ENCODE measurements at regions not wholly inside any gene's neighbourhood (a gene's known extent, or its start where the extent isn't known, plus 50 kb on each side); places are given as distances from the start of the nearest gene placed in this dataset.
"Not testable (repeated sequence)": the region's sequence is repeated elsewhere in the genome, so short reads cannot be mapped to it uniquely, and the experiment has no call there.

- not testable (repeated sequence) for H3K4me1 ChIP-seq (ENCODE audit: control insufficient read depth, insufficient read depth, low read length); DNase-seq (ENCODE audit: low read depth, low spot score); H3K27ac ChIP-seq (ENCODE audit: low read length); H3K9me3 ChIP-seq (ENCODE audit: control insufficient read depth, insufficient read depth, low read length); H3K27me3 ChIP-seq (ENCODE audit: control insufficient read depth, insufficient read depth, low read length); H3K36me3 ChIP-seq (ENCODE audit: control insufficient read depth, insufficient read depth, low read length); H3K4me3 ChIP-seq (ENCODE audit: low read length)
- WGBS (ENCODE audit: insufficient coverage, insufficient read length) = no CpG with 5 or more reads among the region's 14 CpGs
These were observed 129.6 kb upstream of the ANKRD30A start for GRCh38 chr10:36995806-36996205.

- no peaks in the 10 kb centered on the region for H3K36me3 ChIP-seq (ENCODE audit: control insufficient read depth, insufficient read depth, low read length)
- WGBS (ENCODE audit: insufficient coverage, insufficient read length) = no CpG with 5 or more reads among the region's 10 CpGs
- H3K4me1 ChIP-seq (ENCODE audit: control insufficient read depth, insufficient read depth, low read length) = no peaks in the 10 kb centered on the region
- H3K27ac ChIP-seq (ENCODE audit: low read length) = no peak overlapping the region
- H3K27me3 ChIP-seq (ENCODE audit: control insufficient read depth, insufficient read depth, low read length) = no peaks in the 10 kb centered on the region
- H3K9me3 ChIP-seq (ENCODE audit: control insufficient read depth, insufficient read depth, low read length) = peaks cover 7% of the 10 kb centered on the region
- no peak for DNase-seq (ENCODE audit: low read depth, low spot score)
- H3K4me3 ChIP-seq (ENCODE audit: low read length) = no peak overlapping the region
These were observed 130.5 kb upstream of the ANKRD30A start for GRCh38 chr10:36994886-36995285.

GRCh38 chr10:36989233-36989632 is 136.2 kb upstream of the ANKRD30A start:
- no peak for DNase-seq (ENCODE audit: low read depth, low spot score)
- H3K36me3 ChIP-seq (ENCODE audit: control insufficient read depth, insufficient read depth, low read length) = no peaks in the 10 kb centered on the region
- no peaks in the 10 kb centered on the region for H3K4me1 ChIP-seq (ENCODE audit: control insufficient read depth, insufficient read depth, low read length)
- WGBS (ENCODE audit: insufficient coverage, insufficient read length) = no CpG with 5 or more reads among the region's 12 CpGs
- no peaks in the 10 kb centered on the region for H3K27me3 ChIP-seq (ENCODE audit: control insufficient read depth, insufficient read depth, low read length)
- H3K27ac ChIP-seq (ENCODE audit: low read length) = no peak overlapping the region
- no peak overlapping the region for H3K4me3 ChIP-seq (ENCODE audit: low read length)
- peaks cover 3% of the 10 kb centered on the region for H3K9me3 ChIP-seq (ENCODE audit: control insufficient read depth, insufficient read depth, low read length)

- Histone ChIP-seq H3K27me3 (ENCODE audit: control insufficient read depth, insufficient read depth, low read length) (no peaks in the 10 kb centered on the region), H3K9me3 (ENCODE audit: control insufficient read depth, insufficient read depth, low read length) (peaks cover 10% of the 10 kb centered on the region), H3K4me3 (ENCODE audit: low read length) (no peak overlapping the region), H3K27ac (ENCODE audit: low read length) (no peak overlapping the region), H3K36me3 (ENCODE audit: control insufficient read depth, insufficient read depth, low read length) (no peaks in the 10 kb centered on the region), H3K4me1 (ENCODE audit: control insufficient read depth, insufficient read depth, low read length) (no peaks in the 10 kb centered on the region)
- WGBS (ENCODE audit: insufficient coverage, insufficient read length) = no CpG with 5 or more reads among the region's 2 CpGs
- DNase-seq (ENCODE audit: low read depth, low spot score) = no peak
These were observed 178.8 kb upstream of the ANKRD30A start for GRCh38 chr10:36946598-36946997.

GRCh38 chr10:36943544-36943943 is 181.9 kb upstream of the ANKRD30A start:
- no peaks in the 10 kb centered on the region for H3K27me3 ChIP-seq (ENCODE audit: control insufficient read depth, insufficient read depth, low read length)
- no CpG with 5 or more reads among the region's 12 CpGs for WGBS (ENCODE audit: insufficient coverage, insufficient read length)
- H3K4me3 ChIP-seq (ENCODE audit: low read length) = no peak overlapping the region
- no peak overlapping the region for H3K27ac ChIP-seq (ENCODE audit: low read length)
- peaks cover 10% of the 10 kb centered on the region for H3K9me3 ChIP-seq (ENCODE audit: control insufficient read depth, insufficient read depth, low read length)
- no peaks in the 10 kb centered on the region for H3K4me1 ChIP-seq (ENCODE audit: control insufficient read depth, insufficient read depth, low read length)
- DNase-seq (ENCODE audit: low read depth, low spot score) = no peak
- H3K36me3 ChIP-seq (ENCODE audit: control insufficient read depth, insufficient read depth, low read length) = no peaks in the 10 kb centered on the region

- H3K9me3 ChIP-seq (ENCODE audit: control insufficient read depth, insufficient read depth, low read length) = peaks cover 10% of the 10 kb centered on the region
- H3K27me3 ChIP-seq (ENCODE audit: control insufficient read depth, insufficient read depth, low read length) = no peaks in the 10 kb centered on the region
- no peak overlapping the region for H3K4me3 ChIP-seq (ENCODE audit: low read length)
- H3K27ac ChIP-seq (ENCODE audit: low read length) = no peak overlapping the region
- no peaks in the 10 kb centered on the region for H3K4me1 ChIP-seq (ENCODE audit: control insufficient read depth, insufficient read depth, low read length)
- no CpG with 5 or more reads among the region's 8 CpGs for WGBS (ENCODE audit: insufficient coverage, insufficient read length)
- DNase-seq (ENCODE audit: low read depth, low spot score) = no peak
- H3K36me3 ChIP-seq (ENCODE audit: control insufficient read depth, insufficient read depth, low read length) = no peaks in the 10 kb centered on the region
These were observed 182.8 kb upstream of the ANKRD30A start for GRCh38 chr10:36942616-36943015.

- H3K4me1 ChIP-seq (ENCODE audit: control insufficient read depth, insufficient read depth, low read length) = no peaks in the 10 kb centered on the region
- no peak overlapping the region for H3K4me3 ChIP-seq (ENCODE audit: low read length)
- no peaks in the 10 kb centered on the region for H3K27me3 ChIP-seq (ENCODE audit: control insufficient read depth, insufficient read depth, low read length)
- H3K36me3 ChIP-seq (ENCODE audit: control insufficient read depth, insufficient read depth, low read length) = no peaks in the 10 kb centered on the region
- peaks cover 3% of the 10 kb centered on the region for H3K9me3 ChIP-seq (ENCODE audit: control insufficient read depth, insufficient read depth, low read length)
- no peak overlapping the region for H3K27ac ChIP-seq (ENCODE audit: low read length)
- DNase-seq (ENCODE audit: low read depth, low spot score) = no peak
- no CpG with 5 or more reads among the region's 2 CpGs for WGBS (ENCODE audit: insufficient coverage, insufficient read length)
These were observed 222.4 kb upstream of the ANKRD30A start for GRCh38 chr10:36903040-36903439.

GRCh38 chr10:36899652-36900051 is 225.7 kb upstream of the ANKRD30A start:
- Histone ChIP-seq H3K4me3 (ENCODE audit: low read length) (no peak overlapping the region), H3K9me3 (ENCODE audit: control insufficient read depth, insufficient read depth, low read length) (no peaks in the 10 kb centered on the region; the same call in none of the 2 replicates), H3K27me3 (ENCODE audit: control insufficient read depth, insufficient read depth, low read length) (no peaks in the 10 kb centered on the region), H3K36me3 (ENCODE audit: control insufficient read depth, insufficient read depth, low read length) (no peaks in the 10 kb centered on the region), H3K27ac (ENCODE audit: low read length) (no peak overlapping the region), H3K4me1 (ENCODE audit: control insufficient read depth, insufficient read depth, low read length) (no peaks in the 10 kb centered on the region)
- no CpG with 5 or more reads among the region's 5 CpGs for WGBS (ENCODE audit: insufficient coverage, insufficient read length)
- DNase-seq (ENCODE audit: low read depth, low spot score) = no peak

GRCh38 chr10:36888925-36889573 is 236.3 kb upstream of the ANKRD30A start:
- Histone ChIP-seq H3K4me3 (ENCODE audit: low read length) (no peak overlapping the region), H3K27ac (ENCODE audit: low read length) (no peak overlapping the region), H3K4me1 (ENCODE audit: control insufficient read depth, insufficient read depth, low read length) (no peaks in the 10 kb centered on the region), H3K9me3 (ENCODE audit: control insufficient read depth, insufficient read depth, low read length) (peaks cover 4% of the 10 kb centered on the region), H3K36me3 (ENCODE audit: control insufficient read depth, insufficient read depth, low read length) (no peaks in the 10 kb centered on the region), H3K27me3 (ENCODE audit: control insufficient read depth, insufficient read depth, low read length) (no peaks in the 10 kb centered on the region)
- WGBS (ENCODE audit: insufficient coverage, insufficient read length) = no CpG with 5 or more reads among the region's 6 CpGs
- DNase-seq (ENCODE audit: low read depth, low spot score) = peak; percentile 22

- H3K27ac ChIP-seq (ENCODE audit: low read length) = no peak overlapping the region
- H3K4me1 ChIP-seq (ENCODE audit: control insufficient read depth, insufficient read depth, low read length) = no peaks in the 10 kb centered on the region
- H3K36me3 ChIP-seq (ENCODE audit: control insufficient read depth, insufficient read depth, low read length) = no peaks in the 10 kb centered on the region
- H3K27me3 ChIP-seq (ENCODE audit: control insufficient read depth, insufficient read depth, low read length) = no peaks in the 10 kb centered on the region
- no peak overlapping the region for H3K4me3 ChIP-seq (ENCODE audit: low read length)
- DNase-seq (ENCODE audit: low read depth, low spot score) = no peak
- H3K9me3 ChIP-seq (ENCODE audit: control insufficient read depth, insufficient read depth, low read length) = peaks cover 1% of the 10 kb centered on the region; the same call in 1 of the 2 replicates
- WGBS (ENCODE audit: insufficient coverage, insufficient read length) = no CpG with 5 or more reads among the region's 8 CpGs
These were observed 239.0 kb upstream of the ANKRD30A start for GRCh38 chr10:36886303-36886891.

- H3K36me3 ChIP-seq (ENCODE audit: control insufficient read depth, insufficient read depth, low read length) = no peaks in the 10 kb centered on the region
- H3K4me3 ChIP-seq (ENCODE audit: low read length) = no peak overlapping the region
- DNase-seq (ENCODE audit: low read depth, low spot score) = no peak
- peaks cover 1% of the 10 kb centered on the region; the same call in 1 of the 2 replicates for H3K9me3 ChIP-seq (ENCODE audit: control insufficient read depth, insufficient read depth, low read length)
- WGBS (ENCODE audit: insufficient coverage, insufficient read length) = no CpG with 5 or more reads among the region's 5 CpGs
- H3K27me3 ChIP-seq (ENCODE audit: control insufficient read depth, insufficient read depth, low read length) = no peaks in the 10 kb centered on the region
- H3K4me1 ChIP-seq (ENCODE audit: control insufficient read depth, insufficient read depth, low read length) = no peaks in the 10 kb centered on the region
- H3K27ac ChIP-seq (ENCODE audit: low read length) = no peak overlapping the region
These were observed 239.7 kb upstream of the ANKRD30A start for GRCh38 chr10:36885746-36886145.

Data from iPS DF 6.9 (cell line).